ENCODE measurements at regions not wholly inside any gene's neighbourhood (a gene's known extent, or its start where the extent isn't known, plus 50 kb on each side); places are given as distances from the start of the nearest gene placed in this dataset.

DNA sequence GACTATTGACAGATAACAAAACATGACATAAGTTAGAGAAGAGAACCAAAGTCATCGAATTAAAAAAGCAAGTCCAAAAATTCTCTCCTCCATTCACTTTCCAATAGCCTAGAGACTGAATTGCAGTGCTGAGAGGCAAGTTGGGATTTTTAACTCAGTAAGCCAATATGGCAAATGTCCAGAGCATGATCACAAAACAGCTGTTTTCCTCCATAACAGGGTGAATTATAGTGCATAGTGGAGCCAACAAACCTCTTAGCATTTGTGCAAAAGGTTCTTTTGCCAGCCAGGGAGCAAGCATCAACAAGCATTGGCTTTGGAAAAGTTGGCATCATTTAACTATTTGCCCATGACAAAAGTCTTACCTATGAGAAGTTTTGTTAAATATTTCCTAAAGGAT is 458.8 kb upstream of the NOVA1 start:
- Histone ChIP-seq H2BK120ac (ENCODE audit: low read depth, low read length) (no peak overlapping the region), H3K4me3 (ENCODE audit: insufficient read depth, low read depth, low read length) (no peak overlapping the region), H3K79me1 (ENCODE audit: low read depth in 1 of 2, low read length in 2 of 2) (no peaks in the 10 kb centered on the region), H3K9me3 (ENCODE audit: control insufficient read depth, insufficient read depth, low read length) (no peaks in the 10 kb centered on the region), H4K91ac (ENCODE audit: insufficient read depth, low read depth, low read length) (no peak overlapping the region), H3K27ac (ENCODE audit: insufficient read depth, low read length) (no peak overlapping the region), H3K14ac (replicated peaks; ENCODE audit: low read depth, low read length) (no peak overlapping the region), H3K56ac (ENCODE audit: extremely low read depth, insufficient read depth, low read length) (no peak overlapping the region), H3K9ac (ENCODE audit: low read depth, low read length) (no peak overlapping the region), H3K4me1 (ENCODE audit: control insufficient read depth, insufficient read depth, low read length) (no peaks in the 10 kb centered on the region), H2AFZ (replicated peaks; ENCODE audit: low read length, poor library complexity) (no peak overlapping the region), H2BK15ac (ENCODE audit: low read depth, low read length) (no peak overlapping the region), H2AK5ac (ENCODE audit: low read depth, low read length) (no peak overlapping the region), H2AK9ac (replicated peaks; ENCODE audit: low read depth, low read length, poor library complexity) (no peak overlapping the region), H3K23ac (ENCODE audit: low read depth, low read length) (no peak overlapping the region), H4K5ac (ENCODE audit: low read depth, low read length) (no peak overlapping the region), H3K4me2 (ENCODE audit: low read depth, low read length) (no peak overlapping the region), H4K20me1 (ENCODE audit: insufficient read depth, low read length) (no peaks in the 10 kb centered on the region), H3K9me1 (ENCODE audit: insufficient read depth, low read length) (no peaks in the 10 kb centered on the region), H3K18ac (ENCODE audit: low read depth, low read length) (no peak overlapping the region), H3K36me3 (ENCODE audit: control insufficient read depth, insufficient read depth, low read length) (no peaks in the 10 kb centered on the region), H2BK20ac (ENCODE audit: low read depth, low read length) (no peak overlapping the region), H2BK5ac (ENCODE audit: low read depth, low read length, poor library complexity, severe bottlenecking) (no peak overlapping the region), H3K27me3 (ENCODE audit: control insufficient read depth, insufficient read depth, low read length) (no peaks in the 10 kb centered on the region), H3K4ac (ENCODE audit: low read depth, low read length) (no peak overlapping the region), H4K8ac (ENCODE audit: low read depth in 2 of 2, low read length in 2 of 2) (no peak overlapping the region)
- CTCF ChIA-PET: no interaction called here
- no CpG with 5 or more reads among the region's 1 CpG for WGBS, 2 experiments (ENCODE audit: extremely low coverage in 2 of 2, insufficient read length in 1 of 2)
- POLR2A ChIA-PET (ENCODE audit: unreplicated experiment): no interaction called here
- intact Hi-C loops (cut with micrococcal nuclease) (no loop called here), in situ Hi-C loops (cut with MboI; ENCODE audit: low sequenced_read_pairs) (no loop called here), dilution Hi-C loops (cut with HindIII; ENCODE audit: low sequenced_read_pairs, unreplicated experiment) (no loop called here)
- TF ChIP-seq MXI1 (IDR thresholded peaks at IDR 0.05; ENCODE audit: borderline replicate concordance, low read depth, low read length) (no peak), NFE2L2 (IDR thresholded peaks at IDR 0.05; ENCODE audit: low read depth, low read length) (no peak), CEBPB (IDR thresholded peaks at IDR 0.05; ENCODE audit: low read depth, low read length) (no peak)
- ATAC-seq (ENCODE audit: low read depth) (no peak), DNase-seq (no peak)
- BruUV-seq (replicated peaks): no TSS peak

Data from IMR-90 (cell line).